GM21825 (cell line): ENCODE measurements at regions not wholly inside any gene's neighbourhood (a gene's known extent, or its start where the extent isn't known, plus 50 kb on each side); places are given as distances from the start of the nearest gene placed in this dataset.

Experiments
- ATAC-seq: cut with Tn5 transposase; IDR thresholded peaks from one replicate; pipeline ENCODE4 v1.9.1; 2021; ENCODE audit warnings: mild to moderate bottlenecking, moderate library complexity; ENCODE audit not compliant: unreplicated experiment

GRCh38 chr3:177470197-177470941, 273.1 kb upstream of the TBL1XR1 start:
- ATAC-seq = no peak

- ATAC-seq = no peak
These were observed 274.6 kb upstream of the TBL1XR1 start for GRCh38 chr3:177471733-177472480.

- ATAC-seq = no peak
These were observed 275.9 kb upstream of the TBL1XR1 start for GRCh38 chr3:177473184-177473583.

GRCh38 chr3:177473903-177474302, 276.6 kb upstream of the TBL1XR1 start:
- no peak for ATAC-seq

GRCh38 chr3:177474652-177475355, 277.5 kb upstream of the TBL1XR1 start:
- ATAC-seq = no peak

- ATAC-seq = no peak
These were observed 278.0 kb upstream of the TBL1XR1 start for GRCh38 chr3:177475356-177475665.

GRCh38 chr3:177476495-177476894, 279.2 kb upstream of the TBL1XR1 start:
- ATAC-seq = no peak

- no peak for ATAC-seq
These were observed 279.7 kb upstream of the TBL1XR1 start for GRCh38 chr3:177476921-177477435.

DNA sequence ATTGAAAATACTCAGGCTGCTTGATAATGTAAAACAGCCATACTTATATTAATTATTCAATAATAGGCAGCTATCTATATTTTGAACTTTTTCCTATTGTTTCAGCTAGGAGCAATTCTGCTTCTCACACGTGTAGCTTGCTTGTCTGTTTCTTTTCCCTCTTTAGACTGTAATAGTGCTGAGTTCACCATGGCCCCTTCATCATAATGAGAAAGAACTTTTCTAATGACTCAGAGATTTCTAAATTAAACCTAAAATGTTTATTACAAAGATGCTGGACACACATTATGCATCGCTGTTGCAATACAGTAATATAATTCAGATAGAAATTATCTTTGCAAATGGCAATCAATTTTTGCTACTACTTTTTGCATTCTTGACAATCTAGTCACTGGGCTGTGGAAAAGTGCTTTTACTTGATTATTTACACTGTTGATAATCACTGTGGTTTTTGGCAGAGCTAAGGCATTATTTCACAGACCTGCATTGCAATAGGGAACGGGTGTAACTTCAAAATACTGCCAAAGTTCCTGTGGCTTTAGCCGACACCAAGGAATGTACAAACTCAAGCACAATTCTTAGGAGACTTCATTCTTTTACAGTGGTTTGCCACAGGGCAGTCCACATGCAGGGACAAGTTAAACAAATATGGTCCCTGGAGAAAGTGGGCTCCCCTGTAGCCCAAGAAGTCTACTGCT, 281.0 kb upstream of the TBL1XR1 start:
- ATAC-seq = no peak

DNA sequence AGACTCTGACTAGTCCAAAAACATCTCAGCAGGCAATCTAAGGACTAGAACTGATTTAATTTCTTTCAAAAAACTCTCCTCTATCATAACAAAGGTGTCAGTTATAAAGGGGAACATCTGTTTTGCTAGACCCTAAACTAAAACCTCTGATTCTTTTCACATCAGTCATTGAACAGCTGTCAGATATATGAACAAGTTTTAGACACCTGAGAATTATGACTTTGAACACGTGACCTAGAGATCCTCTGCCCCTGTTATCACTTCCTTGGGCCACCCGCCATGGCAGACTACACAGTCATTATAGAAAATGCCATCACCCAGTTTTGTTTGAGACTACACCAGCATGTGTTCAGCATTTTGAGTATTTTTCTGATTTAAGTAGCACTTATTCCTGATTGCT, 282.3 kb upstream of the TBL1XR1 start:
- ATAC-seq = no peak

- ATAC-seq = no peak
These were observed 284.0 kb upstream of the TBL1XR1 start for GRCh38 chr3:177481329-177481728.

GRCh38 chr3:177482048-177482691, 284.9 kb upstream of the TBL1XR1 start:
- ATAC-seq = no peak

GRCh38 chr3:177483182-177483967, 286.1 kb upstream of the TBL1XR1 start:
- no peak for ATAC-seq

GRCh38 chr3:177484206-177484605, 286.9 kb upstream of the TBL1XR1 start:
- no peak for ATAC-seq

- no peak for ATAC-seq
These were observed 287.6 kb upstream of the TBL1XR1 start for GRCh38 chr3:177484926-177485325.

GRCh38 chr3:177487635-177488186, 290.4 kb upstream of the TBL1XR1 start:
- ATAC-seq = no peak

DNA sequence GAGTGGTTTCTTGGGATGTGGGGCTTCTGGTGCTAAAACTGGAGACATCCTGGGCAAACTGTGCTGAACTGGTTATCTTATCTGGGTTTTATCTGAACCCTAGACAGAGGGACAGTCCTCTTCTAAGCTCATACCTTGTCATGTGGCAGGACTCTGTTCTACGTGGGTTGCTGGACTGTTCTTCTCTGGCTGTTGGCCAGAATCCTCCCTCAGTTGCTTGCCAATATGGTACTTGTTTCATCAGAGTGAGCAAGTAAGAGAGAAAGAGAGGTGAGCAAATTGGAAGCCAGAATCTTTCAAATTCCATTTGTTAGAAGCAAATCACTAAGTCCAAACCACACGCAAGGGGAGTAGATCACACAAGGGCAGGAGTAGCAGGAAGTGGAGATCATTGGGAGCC, 291.5 kb upstream of the TBL1XR1 start:
- ATAC-seq = no peak

DNA sequence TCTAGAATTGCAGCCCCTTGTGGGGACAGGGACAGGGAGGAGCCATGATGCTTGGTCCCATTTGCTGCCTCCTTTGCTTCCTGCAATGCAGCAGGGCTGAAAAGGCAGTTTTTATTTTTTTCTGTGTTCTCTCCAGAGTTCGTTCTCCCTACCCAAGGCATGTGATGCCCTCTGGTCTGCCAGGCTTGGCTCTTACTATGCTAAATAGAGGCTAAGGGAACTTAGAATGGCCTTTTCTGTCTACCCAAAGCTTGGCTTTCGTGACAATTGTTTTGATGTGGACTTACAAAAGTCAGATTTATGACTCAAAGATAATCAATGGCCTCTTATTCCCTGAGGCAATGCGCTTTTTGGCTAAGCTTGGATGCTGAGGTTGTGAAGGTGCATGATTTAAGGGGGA, 293.3 kb upstream of the TBL1XR1 start:
- ATAC-seq = no peak

DNA sequence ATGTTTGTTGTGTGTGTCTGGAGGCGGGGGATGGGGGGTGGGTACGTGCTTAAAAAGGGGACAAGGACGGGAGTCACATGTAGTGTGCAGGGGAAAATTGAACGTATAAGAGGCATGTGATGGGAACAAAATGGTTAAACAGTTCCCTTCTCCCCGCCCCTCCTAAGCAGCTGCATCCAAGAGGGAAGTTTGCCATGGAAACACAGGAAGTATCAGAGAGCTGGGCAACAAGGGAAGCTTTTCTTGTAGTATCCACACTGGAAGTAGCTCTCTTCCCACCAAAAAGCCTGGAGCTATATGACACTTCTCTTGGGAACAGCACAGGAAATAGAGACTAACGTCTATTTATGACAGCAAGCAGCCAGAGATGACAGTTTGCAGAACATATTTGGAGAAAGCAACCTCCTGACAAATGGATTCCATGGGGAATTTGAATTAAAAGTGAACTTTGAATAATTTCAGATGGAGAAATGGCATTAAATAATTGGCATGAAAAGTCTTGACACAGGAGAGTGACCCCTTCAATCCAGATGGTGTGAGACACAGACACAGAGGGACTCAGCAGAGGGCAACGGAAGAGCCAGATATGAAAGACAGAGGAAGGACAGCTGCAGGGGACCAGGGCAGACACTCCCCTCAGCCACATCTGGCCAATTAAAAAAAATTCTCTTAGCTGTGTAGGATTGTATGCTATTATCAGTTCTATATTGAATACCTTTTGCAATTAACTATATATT, 294.2 kb upstream of the TBL1XR1 start:
- ATAC-seq = no peak
